GM12878 (cell line): ENCODE measurements at regions not wholly inside any gene's neighbourhood (a gene's known extent, or its start where the extent isn't known, plus 50 kb on each side); places are given as distances from the start of the nearest gene placed in this dataset.

Experiments
- ATAC-seq: fragments of 200-7000 bp; cut with Tn5 transposase; 3 replicates; pipeline ENCODE4 v1.9.1; 2020; ENCODE audit warnings: mild to moderate bottlenecking, moderate library complexity
- BruUV-seq: library from RNA; stranded (reverse); fragments of 400-500 nt; replicated peaks from 2 replicates; lab custom pipeline; 2021; lab: Mats Ljungman, UMichigan
- CTCF ChIA-PET: fragments of 300-600 bp; sonication (Branson Sonifier 250); formaldehyde crosslinking; extraction: SDS; loops from one replicate; lab custom pipeline; 2021; ENCODE audit warnings: inconsistent platforms; lab: Yijun Ruan, JAX
- POLR2A ChIA-PET: fragments of 350-600 bp; formaldehyde crosslinking; extraction: SDS; loops from one replicate; lab custom pipeline; 2021; ENCODE audit warnings: inconsistent platforms; lab: Charles Lee
- RAD21 ChIA-PET: fragments of 300-600 bp; sonication (Branson Sonifier 250); formaldehyde crosslinking; loops from one replicate; lab custom pipeline; 2023; ENCODE audit warnings: antibody characterized with exemption; ENCODE audit not compliant: unreplicated experiment; lab: Charles Lee
- SMC1A ChIA-PET: fragments of 300-600 bp; sonication (Branson Sonifier 250); formaldehyde crosslinking; loops from one replicate; lab custom pipeline; 2023; ENCODE audit not compliant: unreplicated experiment, uncharacterized antibody; lab: Charles Lee
- DNase-seq: peaks from one replicate; pipeline ENCODE4 v3.0.0-alpha.2; 2011; ENCODE audit warnings: low read depth, low spot score
- FAIRE-seq: peaks from 3 replicates; lab custom pipeline; 2011; peaks lifted over from hg19 to GRCh38; lab: Jason Lieb, UNC
- H2AFZ ChIP-seq: 2 replicates; pipeline ENCODE4 v1.6.0; 2011; ENCODE audit warnings: low read depth, low read length, control low read depth; ENCODE audit not compliant: control insufficient read depth
- H3K27ac ChIP-seq: 2 replicates; pipeline ENCODE4 v1.5.1; 2011; ENCODE audit warnings: control low read depth; ENCODE audit not compliant: control insufficient read depth, insufficient read depth
- H3K27me3 ChIP-seq, 2 experiments: replicated peaks in 1 of 2; 2 replicates each; pipeline versions ENCODE4 v1.6.0 to v1.6.1; 2011; ENCODE audit warnings: low read length in 1 of 2; ENCODE audit not compliant: control insufficient read depth in 2 of 2, insufficient read depth in 2 of 2
- H3K36me3 ChIP-seq, 2 experiments: 2 replicates each; pipeline ENCODE4 v1.5.1; 2011; ENCODE audit warnings: low read length in 1 of 2; ENCODE audit not compliant: control insufficient read depth in 2 of 2, insufficient read depth in 2 of 2
- H3K4me1 ChIP-seq: 2 replicates; pipeline ENCODE4 v1.6.1; 2011; ENCODE audit warnings: mild to moderate bottlenecking, low read length, moderate library complexity, mixed read lengths; ENCODE audit not compliant: control insufficient read depth, insufficient read depth
- H3K4me2 ChIP-seq: 2 replicates; pipeline ENCODE4 v1.6.0; 2011; ENCODE audit warnings: control low read depth; ENCODE audit not compliant: control insufficient read depth, insufficient read depth
- H3K4me3 ChIP-seq: fragments of 200-600 bp; sonication (generic); 2 replicates; pipeline ENCODE4 v1.5.1; 2016
- H3K79me2 ChIP-seq: 2 replicates; pipeline ENCODE4 v1.6.0; 2011; ENCODE audit warnings: low read length; ENCODE audit not compliant: control insufficient read depth, insufficient read depth
- H3K9ac ChIP-seq: 2 replicates; pipeline ENCODE4 v1.8.0; 2011; ENCODE audit warnings: low read length, control low read depth, mixed read lengths; ENCODE audit not compliant: control insufficient read depth, insufficient read depth
- H3K9me3 ChIP-seq: replicated peaks from 3 replicates; pipeline ENCODE4 v1.5.1; 2011; ENCODE audit warnings: mild to moderate bottlenecking, low read length; ENCODE audit not compliant: control insufficient read depth, insufficient read depth
- H4K20me1 ChIP-seq: 2 replicates; pipeline ENCODE4 v1.6.0; 2011; ENCODE audit not compliant: control insufficient read depth, insufficient read depth
- BHLHE40 ChIP-seq, 2 experiments: fragments of 450-650 bp in 1 of 2; IDR thresholded peaks; 2 replicates each; pipeline ENCODE4 v1.6.1; 2011 to 2017; ENCODE audit warnings: low read depth in 2 of 2, borderline replicate concordance in 1 of 2, improper control_type of control experiment in 1 of 2, low read length in 1 of 2, mild to moderate bottlenecking in 1 of 2
- DPF2 ChIP-seq: fragments of 450-650 bp; IDR thresholded peaks from 2 replicates; pipeline ENCODE4 v1.6.1; 2017; ENCODE audit warnings: mild to moderate bottlenecking
- JUND ChIP-seq: IDR thresholded peaks from 2 replicates; pipeline ENCODE4 v1.6.1; 2012; ENCODE audit warnings: low read depth, mild to moderate bottlenecking, low read length, improper control_type of control experiment, moderate library complexity
- NFIC ChIP-seq: IDR thresholded peaks from 2 replicates; pipeline ENCODE4 v1.6.1; 2012; ENCODE audit warnings: low read depth, mild to moderate bottlenecking, inconsistent platforms, low read length, moderate library complexity
- NR2C1 ChIP-seq: fragments of 450-650 bp; IDR thresholded peaks from 2 replicates; pipeline ENCODE4 v1.6.1; 2017; ENCODE audit warnings: antibody characterized with exemption, mild to moderate bottlenecking, moderate library complexity
- NRF1 ChIP-seq: conservative IDR thresholded peaks from 2 replicates; pipeline ENCODE4 v1.6.1; 2011; ENCODE audit warnings: mild to moderate bottlenecking, low read depth, low read length, improper control_type of control experiment
- RAD21 ChIP-seq: IDR thresholded peaks from 2 replicates; pipeline ENCODE4 v1.6.1; 2011; ENCODE audit warnings: mild to moderate bottlenecking, low read depth, low read length, moderate library complexity; ENCODE audit not compliant: insufficient read depth
- SKIL ChIP-seq: fragments of 450-650 bp; IDR thresholded peaks from 2 replicates; pipeline ENCODE4 v1.6.1; 2017; ENCODE audit warnings: mild to moderate bottlenecking, low read depth, inconsistent platforms; ENCODE audit not compliant: poor library complexity, severe bottlenecking
- STAT1 ChIP-seq: fragments of 450-650 bp; conservative IDR thresholded peaks from 2 replicates; pipeline ENCODE4 v1.6.1; 2014; ENCODE audit warnings: antibody characterized with exemption, mild to moderate bottlenecking
- TCF7 ChIP-seq: IDR thresholded peaks from 2 replicates; pipeline ENCODE4 v1.6.1; 2014; ENCODE audit warnings: antibody characterized with exemption, borderline replicate concordance
- WGBS: methylation state at CpG from one replicate; pipeline ENCODE4 v1.1.6; 2016; ENCODE audit warnings: low lambda C conversion rate; ENCODE audit not compliant: insufficient replicate concordance, insufficient coverage; ENCODE audit errors: missing lambda C conversion rate; 5-methylcytosine and 5-hydroxymethylcytosine counted together
- in situ Hi-C: fragments of 300-500 bp; cut with MboI; formaldehyde crosslinking; loops from 9 replicates; pipeline ENCODE4 v1.14.3; 2018; ENCODE audit warnings: mixed read lengths
- intact Hi-C: fragments of 100-400 bp; cut with micrococcal nuclease; formaldehyde crosslinking; loops from one replicate; pipeline ENCODE4 v1.14.2; 2022; ENCODE audit not compliant: unreplicated experiment
- TF ChIP-seq, protein P1 (sequence below): IDR thresholded peaks from 2 replicates; pipeline ENCODE4 v1.6.1; 2011; ENCODE audit warnings: low read depth, low read length, improper control_type of control experiment, borderline replicate concordance
- TF ChIP-seq, protein P2 (sequence below): fragments of 450-650 bp; conservative IDR thresholded peaks from 2 replicates; pipeline ENCODE4 v1.6.1; 2017; ENCODE audit warnings: mild to moderate bottlenecking, moderate library complexity

DNA sequence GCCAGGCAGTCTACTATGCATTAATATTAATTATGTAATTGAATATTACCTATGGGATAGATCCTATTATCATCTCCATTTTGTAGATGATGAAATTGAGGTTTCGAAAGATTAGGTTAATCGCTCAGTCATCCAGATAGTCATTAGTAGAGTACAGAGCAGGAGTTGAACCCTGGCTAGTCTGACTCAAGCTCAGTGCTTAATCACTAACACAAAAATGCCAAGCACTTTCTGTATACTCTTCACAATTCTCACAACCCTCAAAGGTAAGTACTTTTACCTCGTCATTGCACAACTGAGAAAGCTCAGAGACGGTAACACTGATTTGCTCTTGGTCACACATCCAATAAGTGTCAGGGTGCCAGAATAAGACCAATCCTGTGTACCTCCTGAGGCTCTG is 280.2 kb upstream of the PLXNA2 start:
- POLR2A ChIA-PET, result no interaction called here
- intact Hi-C loops, result no loop called here
- no peaks in the 10 kb centered on the region for H3K36me3 ChIP-seq
- ATAC-seq (no peak), FAIRE-seq (no peak), DNase-seq (no peak)
- BruUV-seq, result no TSS peak
- H3K27me3 ChIP-seq, result no peaks in the 10 kb centered on the region; a peak in 2 of 4 replicates
- RAD21 ChIA-PET, result no interaction called here
- no peaks in the 10 kb centered on the region for H3K4me1 ChIP-seq
- SMC1A ChIA-PET, result no interaction called here
- WGBS, result 49% methylated on average over 4 of the region's 4 CpGs
- CTCF ChIA-PET, result no interaction called here
- no peak overlapping the region for H2AFZ ChIP-seq
- H3K4me3 ChIP-seq, result no peak overlapping the region
- in situ Hi-C loops, result no loop called here
- H3K79me2 ChIP-seq, result no peaks in the 10 kb centered on the region
- H3K9me3 ChIP-seq, result no peaks in the 10 kb centered on the region
- H3K9ac ChIP-seq, result no peak overlapping the region
- no peak for TF ChIP-seq NR2C1
- TF ChIP-seq BHLHE40 (IDR thresholded peaks at IDR 0.05; ENCODE audit: borderline replicate concordance in 1 of 2, low read depth in 2 of 2, low read length in 1 of 2), result no peak
- TF ChIP-seq, protein P1, sequence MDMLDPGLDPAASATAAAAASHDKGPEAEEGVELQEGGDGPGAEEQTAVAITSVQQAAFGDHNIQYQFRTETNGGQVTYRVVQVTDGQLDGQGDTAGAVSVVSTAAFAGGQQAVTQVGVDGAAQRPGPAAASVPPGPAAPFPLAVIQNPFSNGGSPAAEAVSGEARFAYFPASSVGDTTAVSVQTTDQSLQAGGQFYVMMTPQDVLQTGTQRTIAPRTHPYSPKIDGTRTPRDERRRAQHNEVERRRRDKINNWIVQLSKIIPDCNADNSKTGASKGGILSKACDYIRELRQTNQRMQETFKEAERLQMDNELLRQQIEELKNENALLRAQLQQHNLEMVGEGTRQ, result no peak
- TF ChIP-seq STAT1, result no peak
- TF ChIP-seq RAD21, result no peak
- TF ChIP-seq, protein P2, sequence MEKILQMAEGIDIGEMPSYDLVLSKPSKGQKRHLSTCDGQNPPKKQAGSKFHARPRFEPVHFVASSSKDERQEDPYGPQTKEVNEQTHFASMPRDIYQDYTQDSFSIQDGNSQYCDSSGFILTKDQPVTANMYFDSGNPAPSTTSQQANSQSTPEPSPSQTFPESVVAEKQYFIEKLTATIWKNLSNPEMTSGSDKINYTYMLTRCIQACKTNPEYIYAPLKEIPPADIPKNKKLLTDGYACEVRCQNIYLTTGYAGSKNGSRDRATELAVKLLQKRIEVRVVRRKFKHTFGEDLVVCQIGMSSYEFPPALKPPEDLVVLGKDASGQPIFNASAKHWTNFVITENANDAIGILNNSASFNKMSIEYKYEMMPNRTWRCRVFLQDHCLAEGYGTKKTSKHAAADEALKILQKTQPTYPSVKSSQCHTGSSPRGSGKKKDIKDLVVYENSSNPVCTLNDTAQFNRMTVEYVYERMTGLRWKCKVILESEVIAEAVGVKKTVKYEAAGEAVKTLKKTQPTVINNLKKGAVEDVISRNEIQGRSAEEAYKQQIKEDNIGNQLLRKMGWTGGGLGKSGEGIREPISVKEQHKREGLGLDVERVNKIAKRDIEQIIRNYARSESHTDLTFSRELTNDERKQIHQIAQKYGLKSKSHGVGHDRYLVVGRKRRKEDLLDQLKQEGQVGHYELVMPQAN, result no peak
- no peak for TF ChIP-seq TCF7
- no peak for TF ChIP-seq JUND
- no peak for TF ChIP-seq NFIC
- TF ChIP-seq NRF1, result no peak
- TF ChIP-seq DPF2, result no peak
- no peak for TF ChIP-seq SKIL
- no peak overlapping the region for H3K4me2 ChIP-seq
- no peak overlapping the region for H3K27ac ChIP-seq
- no peaks in the 10 kb centered on the region for H4K20me1 ChIP-seq
